CD4-positive, alpha-beta T cell treated with Interleukin-6 for 4 hours (primary cell): ENCODE measurements at regions not wholly inside any gene's neighbourhood (a gene's known extent, or its start where the extent isn't known, plus 50 kb on each side); places are given as distances from the start of the nearest gene placed in this dataset.

Experiments used
- DNase-seq: peaks from one replicate; pipeline ENCODE4 v3.0.0-alpha.2; 2020; ENCODE audit warnings: mixed read lengths

- DNase-seq: no peak
Measured at GRCh38 chr6:43879722-43880121, 109.7 kb downstream of the VEGFA start.

- DNase-seq: no peak
Measured at GRCh38 chr6:43878823-43879495, 108.9 kb downstream of the VEGFA start.

- DNase-seq: no peak
Measured at GRCh38 chr6:43878127-43878634, 108.2 kb downstream of the VEGFA start.

- no peak for DNase-seq
Measured at GRCh38 chr6:43877463-43878126, 107.6 kb downstream of the VEGFA start.

- DNase-seq: no peak
Measured at GRCh38 chr6:43877036-43877435, 107.0 kb downstream of the VEGFA start.

GRCh38 chr6:43876602-43877001 lies 106.6 kb downstream of the VEGFA start:
- no peak for DNase-seq

DNA sequence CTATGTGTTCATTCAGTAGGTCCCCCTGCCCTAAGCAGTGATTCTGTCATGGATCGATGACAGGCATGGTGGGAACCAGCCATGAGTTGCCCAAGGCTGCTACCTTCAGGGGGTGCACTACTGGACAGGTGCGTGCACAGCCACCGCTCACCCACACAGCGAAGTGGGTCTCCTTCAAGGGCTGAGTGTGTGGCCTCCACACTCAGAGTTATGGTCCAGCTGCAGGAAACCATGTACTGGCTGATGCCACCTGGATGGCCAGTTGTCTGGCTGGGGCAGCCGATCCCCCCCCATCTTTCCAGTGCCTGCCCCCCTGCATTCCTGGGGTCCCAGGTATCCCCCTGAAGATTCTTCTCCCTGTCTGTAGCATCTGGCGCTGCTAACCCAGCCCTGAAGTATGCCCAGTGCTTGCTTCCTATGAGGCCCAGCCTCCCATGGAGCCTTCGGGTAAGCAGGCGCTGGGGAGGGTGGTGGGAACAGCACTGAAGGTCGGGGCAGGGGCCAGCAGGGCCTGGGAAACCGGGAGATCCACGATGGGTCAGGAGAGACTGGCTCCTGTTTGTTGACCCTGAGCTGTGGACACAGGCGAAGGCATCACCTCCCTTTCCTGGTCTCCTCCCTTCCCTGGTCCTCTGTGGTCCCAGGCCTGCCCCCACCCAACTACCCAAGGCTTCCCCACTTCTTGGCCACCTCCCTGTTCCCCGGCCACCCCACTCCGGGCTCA lies 106.0 kb downstream of the VEGFA start:
- no peak for DNase-seq

- no peak for DNase-seq
Measured at GRCh38 chr6:43874814-43875590, 105.0 kb downstream of the VEGFA start.

DNA sequence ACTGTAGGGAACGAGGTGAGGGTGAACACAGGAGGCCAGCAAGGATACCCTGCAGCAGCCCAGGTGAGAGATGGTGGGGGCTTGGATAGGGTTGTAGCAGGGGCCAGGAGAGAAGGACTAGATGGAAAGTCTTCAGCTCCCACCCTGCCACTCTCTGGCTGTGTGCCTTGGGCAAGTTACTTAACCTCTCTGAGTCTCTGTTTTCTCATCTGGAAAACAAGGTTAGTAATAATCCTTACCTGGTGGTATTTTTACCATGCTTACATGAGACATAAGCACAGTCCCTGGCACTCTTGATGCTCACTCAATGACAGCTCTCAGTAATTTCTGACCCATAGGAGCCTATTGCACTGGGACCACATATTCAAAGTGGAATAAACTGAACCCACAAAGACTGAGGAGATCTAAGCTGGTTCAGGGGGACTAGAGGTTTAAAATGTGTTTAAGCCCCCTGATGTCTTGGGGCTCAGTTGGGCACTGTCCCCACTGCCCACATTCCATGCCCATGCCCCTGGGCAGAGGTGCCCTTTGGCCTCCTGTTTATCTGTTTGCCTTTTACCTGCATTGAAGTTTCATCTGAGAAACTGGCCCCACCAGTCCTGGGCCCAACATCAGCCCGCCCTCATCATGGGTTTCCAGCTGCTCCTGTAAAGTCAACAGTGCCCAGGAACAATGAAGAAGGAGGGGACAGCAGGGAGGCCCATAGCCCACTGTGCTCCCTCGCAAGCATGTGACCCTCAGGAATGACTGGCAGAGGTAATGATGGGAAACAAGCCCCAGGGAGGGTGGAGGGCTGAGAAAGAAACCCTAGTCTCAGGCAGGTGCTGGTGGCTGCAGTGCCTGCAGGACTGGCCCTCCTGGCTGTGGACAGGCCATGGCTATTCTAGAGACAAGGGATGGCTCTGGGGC lies 104.0 kb downstream of the VEGFA start:
- no peak for DNase-seq

DNA sequence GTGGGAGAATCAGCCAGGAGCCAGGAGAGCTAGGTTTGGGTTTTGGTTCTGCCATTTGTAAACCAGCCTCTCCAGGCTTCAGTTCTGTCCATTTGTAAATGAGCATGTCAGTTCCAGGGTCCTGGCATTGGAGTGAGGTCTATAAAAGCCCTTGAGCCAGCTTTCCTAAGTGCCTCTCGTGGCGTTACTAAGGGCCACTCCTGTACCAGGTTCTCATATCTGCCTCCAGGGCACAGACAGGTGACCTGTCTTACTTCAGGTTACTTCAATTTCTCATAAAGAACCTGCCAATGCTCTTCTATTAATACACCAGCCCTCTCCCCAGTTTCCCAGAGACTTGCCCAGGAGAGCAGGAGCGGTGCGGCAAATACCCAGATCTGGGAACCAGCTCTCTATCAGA lies 101.9 kb downstream of the VEGFA start:
- no peak for DNase-seq

- no peak for DNase-seq
Measured at GRCh38 chr6:43871284-43871683, 101.3 kb downstream of the VEGFA start.

DNA sequence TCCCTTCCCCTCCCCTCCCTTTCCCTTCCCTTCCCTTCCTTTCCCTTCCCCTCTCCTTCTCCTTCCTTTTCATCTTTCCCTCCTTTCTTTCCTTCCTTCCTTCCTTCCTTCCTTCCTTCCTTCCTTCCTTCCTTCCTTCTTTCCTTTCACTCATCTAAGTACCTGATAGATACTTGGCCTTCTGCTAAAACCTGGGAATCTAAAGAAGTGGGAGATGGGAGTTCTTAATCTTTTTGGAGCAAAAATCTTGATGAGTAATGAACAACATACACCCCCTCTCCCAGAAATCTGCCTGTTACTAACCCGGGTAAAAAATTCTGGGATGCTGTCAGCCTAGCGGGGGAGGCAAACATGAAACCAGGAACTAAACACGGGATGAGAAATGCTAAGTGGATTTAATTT lies 100.7 kb downstream of the VEGFA start:
- DNase-seq: no peak

- DNase-seq: no peak
Measured at GRCh38 chr6:43869792-43870659, 100.0 kb downstream of the VEGFA start.

- no peak for DNase-seq
Measured at GRCh38 chr6:43869079-43869710, 99.2 kb downstream of the VEGFA start.

DNA sequence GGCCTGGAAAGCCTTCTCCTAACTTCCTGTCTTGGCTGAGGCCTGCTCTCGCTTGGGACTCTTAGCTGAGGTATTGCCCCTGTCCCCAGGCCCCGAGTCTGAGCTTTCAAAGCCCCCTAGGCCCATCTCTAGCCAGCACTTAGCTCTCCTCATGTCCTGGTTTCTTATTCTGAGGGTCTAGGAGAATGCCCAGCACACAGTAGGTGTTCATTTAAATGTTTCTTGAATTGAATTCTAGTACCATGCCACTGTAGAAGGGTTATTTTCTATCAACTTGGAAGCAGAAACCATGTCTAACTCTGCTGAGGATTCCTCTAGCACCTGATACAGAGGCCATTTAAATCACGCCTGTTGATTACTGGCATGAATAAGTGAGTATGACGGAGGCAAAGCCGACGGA lies 98.5 kb downstream of the VEGFA start:
- DNase-seq: no peak

DNA sequence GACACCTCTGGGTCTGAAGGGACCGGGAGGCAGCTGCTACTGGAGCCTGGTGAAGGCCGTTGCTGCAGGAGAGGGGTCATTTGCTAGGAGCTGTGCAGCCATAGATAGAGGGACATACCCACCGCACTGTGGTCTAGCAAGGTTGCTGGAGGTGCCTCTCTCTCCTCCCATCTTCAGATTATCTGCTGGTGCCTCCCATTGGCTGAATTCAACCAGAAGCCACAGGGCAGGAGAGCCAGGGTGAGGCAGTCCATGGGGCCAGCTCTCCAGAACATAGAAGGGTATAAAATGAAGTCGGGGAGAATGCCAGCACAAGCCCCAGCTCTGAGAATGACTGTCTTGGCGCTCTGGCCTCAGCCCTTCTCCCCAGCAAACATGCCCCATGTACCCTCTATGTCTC lies 98.0 kb downstream of the VEGFA start:
- DNase-seq: no peak

- DNase-seq: no peak
Measured at GRCh38 chr6:43867246-43867645, 97.2 kb downstream of the VEGFA start.

DNA sequence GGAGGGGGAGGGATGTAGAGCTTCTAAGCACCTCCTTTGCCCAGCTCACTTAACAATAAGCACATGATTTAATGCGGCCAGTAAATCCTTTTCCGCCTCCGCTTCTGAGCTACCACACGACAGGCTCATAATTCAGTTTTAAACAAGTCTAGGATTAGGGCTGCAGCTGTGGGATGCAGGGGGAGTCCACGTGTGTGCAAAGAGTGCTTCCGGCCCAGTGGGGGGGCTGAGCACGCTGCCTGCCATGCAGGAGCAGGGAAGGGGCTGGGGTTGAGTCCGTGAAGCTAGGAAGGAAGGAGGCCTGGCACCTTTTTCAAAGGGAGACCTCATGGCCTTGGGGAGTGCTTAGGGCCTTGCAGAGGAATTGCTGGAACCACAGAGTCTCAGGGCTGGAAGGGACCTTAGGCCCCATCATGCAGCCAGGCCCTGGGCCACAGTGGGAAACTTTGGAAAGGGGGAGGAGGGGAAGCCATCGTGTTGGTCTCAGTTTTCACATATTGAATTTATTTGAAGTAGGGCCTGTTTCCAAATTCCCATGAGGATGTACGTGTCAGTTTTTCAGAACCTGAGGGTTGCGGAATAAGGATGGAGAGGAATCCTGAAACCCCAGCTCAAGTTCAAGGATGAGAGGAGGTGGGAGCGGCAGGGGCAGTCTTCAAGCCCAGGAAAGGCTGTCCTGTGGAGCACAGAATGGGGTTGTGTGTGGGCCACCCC lies 96.1 kb downstream of the VEGFA start:
- DNase-seq: no peak

DNA sequence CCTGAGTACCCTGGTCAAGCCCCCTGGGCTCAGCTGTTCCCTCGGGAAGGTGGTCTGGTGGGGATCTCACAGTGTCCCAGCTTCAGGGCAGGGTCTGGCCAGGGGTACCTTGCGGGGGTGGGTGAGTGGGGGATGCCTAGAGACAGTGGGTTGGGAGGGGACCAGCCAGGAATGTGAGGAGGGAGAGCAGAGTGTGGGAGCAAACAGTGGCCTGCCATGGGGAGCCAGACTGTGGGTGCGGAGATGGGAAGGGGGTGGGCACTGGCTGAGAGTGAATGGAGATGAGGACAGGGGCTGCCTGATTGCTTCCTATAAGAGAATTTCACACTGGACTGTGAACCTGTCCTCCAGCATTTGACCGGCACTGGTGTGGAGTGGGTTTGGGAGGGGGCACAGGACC lies 95.1 kb downstream of the VEGFA start:
- no peak for DNase-seq

- DNase-seq: no peak
Measured at GRCh38 chr6:43862925-43863324, 92.9 kb downstream of the VEGFA start.
